Retinal pigment epithelial cell (primary cell): ENCODE measurements at regions not wholly inside any gene's neighbourhood (a gene's known extent, or its start where the extent isn't known, plus 50 kb on each side); places are given as distances from the start of the nearest gene placed in this dataset.
A peak's percentile ranks its signal among the peaks of the same experiment; 100 is the strongest.
"Not testable (repeated sequence)": the region's sequence is repeated elsewhere in the genome, so short reads cannot be mapped to it uniquely, and the experiment has no call there.

Experiments
- DNase-seq: peaks from one replicate; pipeline ENCODE4 v3.0.0-alpha.2; 2010; ENCODE audit warnings: low read depth
- H3K4me3 ChIP-seq: 2 replicates; pipeline ENCODE4 v1.5.1; 2011; ENCODE audit warnings: mild to moderate bottlenecking, low read length, control low read depth, moderate library complexity
- CTCF ChIP-seq: conservative IDR thresholded peaks from 2 replicates; pipeline ENCODE4 v1.5.1; 2011; ENCODE audit warnings: low read depth, low read length, control low read depth, inconsistent platforms

GRCh38 chrX:132302687-132303086 is 83.4 kb upstream of the RAP2C start:
- not testable (repeated sequence) for DNase-seq, H3K4me3 ChIP-seq

- H3K4me3 ChIP-seq = no peak overlapping the region
- TF ChIP-seq CTCF = no peak
Observed at GRCh38 chrX:132294776-132295495, 75.7 kb upstream of the RAP2C start.

GRCh38 chrX:132294192-132294591 is 74.9 kb upstream of the RAP2C start:
- TF ChIP-seq CTCF = no peak
- no peak for DNase-seq
- no peak overlapping the region for H3K4me3 ChIP-seq

More at GRCh38 chrX:132294776-132295495, 75.7 kb upstream of the RAP2C start:
- DNase-seq = no peak

GRCh38 chrX:132292793-132293192 is 73.5 kb upstream of the RAP2C start:
- no peak overlapping the region for H3K4me3 ChIP-seq
- peak; percentile 53 for TF ChIP-seq CTCF
- peak; percentile 8 for DNase-seq

- DNase-seq = no peak
- H3K4me3 ChIP-seq = no peak overlapping the region
- no peak for TF ChIP-seq CTCF
Observed at GRCh38 chrX:132277953-132278614, 58.8 kb upstream of the RAP2C start.

GRCh38 chrX:132272826-132273225 is 53.6 kb upstream of the RAP2C start:
- no peak overlapping the region for H3K4me3 ChIP-seq
- TF ChIP-seq CTCF = no peak
- DNase-seq = no peak

GRCh38 chrX:132271311-132271778 is 52.1 kb upstream of the RAP2C start:
- DNase-seq = no peak
- no peak overlapping the region for H3K4me3 ChIP-seq
- TF ChIP-seq CTCF = no peak
